DND-41 (cell line): ENCODE measurements at regions not wholly inside any gene's neighbourhood (a gene's known extent, or its start where the extent isn't known, plus 50 kb on each side); places are given as distances from the start of the nearest gene placed in this dataset.
A peak's percentile ranks its signal among the peaks of the same experiment; 100 is the strongest.

Experiments used
- ATAC-seq: fragments of 200-7000 bp; cut with Tn5 transposase; 3 replicates; pipeline ENCODE4 v1.9.1; 2021; ENCODE audit warnings: low read depth; ENCODE audit not compliant: insufficient read depth
- DNase-seq: peaks from one replicate; pipeline ENCODE4 v3.0.0-alpha.2; 2020
- H2AFZ ChIP-seq: 2 replicates; pipeline ENCODE4 v1.6.0; 2012; ENCODE audit warnings: low read depth, low read length
- H3K27ac ChIP-seq: 2 replicates; pipeline ENCODE4 v1.5.1; 2012; ENCODE audit warnings: low read length, inconsistent platforms
- H3K27me3 ChIP-seq: fragments of 200-600 bp; sonication (generic); 2 replicates; pipeline ENCODE4 v1.6.0; 2012; ENCODE audit warnings: low read length, mild to moderate bottlenecking, inconsistent platforms; ENCODE audit not compliant: insufficient read depth, poor library complexity
- H3K36me3 ChIP-seq: 2 replicates; pipeline ENCODE4 v1.5.1; 2012; ENCODE audit warnings: low read length, inconsistent platforms; ENCODE audit not compliant: insufficient read depth
- H3K4me1 ChIP-seq: 2 replicates; pipeline ENCODE4 v1.5.1; 2012; ENCODE audit warnings: mild to moderate bottlenecking, low read length; ENCODE audit not compliant: insufficient read depth
- H3K4me2 ChIP-seq: 2 replicates; pipeline ENCODE4 v1.6.0; 2012; ENCODE audit warnings: mild to moderate bottlenecking, moderate library complexity, low read length, inconsistent platforms; ENCODE audit not compliant: insufficient read depth
- H3K4me3 ChIP-seq, 2 experiments: fragments of 200-600 bp in 1 of 2; shearing (Covaris generic) in 1 of 2; 2 replicates each; pipeline ENCODE4 v1.5.1; 2012 to 2016; ENCODE audit warnings: inconsistent platforms in 2 of 2, low read length in 2 of 2, mild to moderate bottlenecking in 2 of 2, low read depth in 1 of 2, moderate library complexity in 1 of 2
- H3K79me2 ChIP-seq: 2 replicates; pipeline ENCODE4 v1.6.0; 2012; ENCODE audit warnings: low read length, inconsistent platforms; ENCODE audit not compliant: insufficient read depth
- H3K9ac ChIP-seq: 2 replicates; pipeline ENCODE4 v1.6.0; 2012; ENCODE audit warnings: low read depth, mild to moderate bottlenecking, inconsistent platforms, low read length, moderate library complexity
- H3K9me3 ChIP-seq: 2 replicates; pipeline ENCODE4 v1.5.1; 2012; ENCODE audit warnings: low read length, moderate library complexity, mild to moderate bottlenecking, inconsistent platforms; ENCODE audit not compliant: insufficient read depth, severe bottlenecking
- H4K20me1 ChIP-seq: 2 replicates; pipeline ENCODE4 v1.6.0; 2012; ENCODE audit warnings: low read length; ENCODE audit not compliant: insufficient read depth
- EZH2 ChIP-seq: IDR thresholded peaks from 3 replicates; pipeline ENCODE4 v1.6.1; 2012; ENCODE audit warnings: borderline replicate concordance, low read depth, mild to moderate bottlenecking, moderate library complexity, low read length, inconsistent platforms; ENCODE audit not compliant: severe bottlenecking
- TF ChIP-seq, protein P1 (sequence below): IDR thresholded peaks from 2 replicates; pipeline ENCODE4 v1.5.1; 2012; ENCODE audit warnings: borderline replicate concordance, low read length, moderate library complexity, mild to moderate bottlenecking; ENCODE audit not compliant: poor library complexity, severe bottlenecking; ENCODE audit errors: extremely low read depth

DNA sequence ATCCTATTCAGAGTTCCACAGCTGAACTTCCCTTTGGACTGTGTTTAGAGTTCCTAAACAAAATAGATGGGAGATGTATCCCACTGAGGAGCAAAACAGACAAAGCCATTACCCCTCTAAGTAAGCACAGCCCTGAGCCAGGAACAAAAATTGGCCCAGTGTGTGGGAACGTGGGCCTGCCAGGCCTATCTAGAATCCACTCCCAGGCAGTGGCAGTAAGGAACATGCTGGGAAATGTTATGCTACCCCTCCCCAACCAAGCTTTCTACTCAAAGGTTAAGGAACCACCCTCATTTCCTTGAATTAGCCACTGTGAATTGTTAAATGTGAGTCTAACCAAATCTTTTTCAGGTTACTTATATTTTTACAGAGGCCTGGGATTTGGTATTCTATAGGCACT lies 405.1 kb upstream of the PTGER4 start:
- Histone ChIP-seq H2AFZ (peak overlapping the region; percentile 29; the same call in 1 of the 2 replicates), H3K9ac (no peak overlapping the region), H3K4me3 (no peak overlapping the region), H3K27ac (no peak overlapping the region), H3K9me3 (no peaks in the 10 kb centered on the region), H3K36me3 (no peaks in the 10 kb centered on the region), H3K79me2 (no peaks in the 10 kb centered on the region), H4K20me1 (no peaks in the 10 kb centered on the region), H3K4me1 (peaks cover 25% of the 10 kb centered on the region), H3K4me2 (no peak overlapping the region), H3K27me3 (no peaks in the 10 kb centered on the region)
- DNase-seq = no peak
- no peak for ATAC-seq
- TF ChIP-seq, protein P1, sequence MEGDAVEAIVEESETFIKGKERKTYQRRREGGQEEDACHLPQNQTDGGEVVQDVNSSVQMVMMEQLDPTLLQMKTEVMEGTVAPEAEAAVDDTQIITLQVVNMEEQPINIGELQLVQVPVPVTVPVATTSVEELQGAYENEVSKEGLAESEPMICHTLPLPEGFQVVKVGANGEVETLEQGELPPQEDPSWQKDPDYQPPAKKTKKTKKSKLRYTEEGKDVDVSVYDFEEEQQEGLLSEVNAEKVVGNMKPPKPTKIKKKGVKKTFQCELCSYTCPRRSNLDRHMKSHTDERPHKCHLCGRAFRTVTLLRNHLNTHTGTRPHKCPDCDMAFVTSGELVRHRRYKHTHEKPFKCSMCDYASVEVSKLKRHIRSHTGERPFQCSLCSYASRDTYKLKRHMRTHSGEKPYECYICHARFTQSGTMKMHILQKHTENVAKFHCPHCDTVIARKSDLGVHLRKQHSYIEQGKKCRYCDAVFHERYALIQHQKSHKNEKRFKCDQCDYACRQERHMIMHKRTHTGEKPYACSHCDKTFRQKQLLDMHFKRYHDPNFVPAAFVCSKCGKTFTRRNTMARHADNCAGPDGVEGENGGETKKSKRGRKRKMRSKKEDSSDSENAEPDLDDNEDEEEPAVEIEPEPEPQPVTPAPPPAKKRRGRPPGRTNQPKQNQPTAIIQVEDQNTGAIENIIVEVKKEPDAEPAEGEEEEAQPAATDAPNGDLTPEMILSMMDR = no peak
- no peak for TF ChIP-seq EZH2

DNA sequence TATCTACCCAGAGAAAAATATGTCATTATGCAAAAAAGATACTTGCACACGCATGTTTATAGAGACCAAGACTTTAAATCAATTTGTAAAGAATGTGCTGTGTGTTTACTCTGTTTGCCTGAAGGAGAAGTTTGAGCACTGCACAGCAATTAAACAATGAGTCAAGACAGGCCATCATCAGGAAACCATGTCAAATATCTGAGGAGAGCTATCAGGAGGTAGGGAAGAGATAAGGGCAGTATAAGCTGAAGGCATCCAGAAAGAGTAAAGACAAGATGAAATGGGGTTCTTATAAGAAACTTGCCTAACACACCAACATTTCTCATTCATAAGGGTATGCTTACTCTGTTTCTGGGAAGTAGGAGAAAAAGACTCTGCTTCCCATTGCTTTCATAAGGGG lies 405.8 kb upstream of the PTGER4 start:
- no peak overlapping the region for H3K9ac ChIP-seq
- H3K79me2 ChIP-seq = no peaks in the 10 kb centered on the region
- H3K4me3 ChIP-seq = no peak overlapping the region
- H4K20me1 ChIP-seq = no peaks in the 10 kb centered on the region
- H3K27ac ChIP-seq = no peak overlapping the region
- ATAC-seq = no peak
- H3K9me3 ChIP-seq = no peaks in the 10 kb centered on the region
- DNase-seq = no peak
- H3K27me3 ChIP-seq = no peaks in the 10 kb centered on the region
- no peak overlapping the region for H3K4me2 ChIP-seq
- H2AFZ ChIP-seq = peak overlapping the region; percentile 29; the same call in 1 of the 2 replicates
- no peaks in the 10 kb centered on the region for H3K36me3 ChIP-seq
- TF ChIP-seq, protein P1 = no peak
- no peak for TF ChIP-seq EZH2
- peaks cover 25% of the 10 kb centered on the region for H3K4me1 ChIP-seq

DNA sequence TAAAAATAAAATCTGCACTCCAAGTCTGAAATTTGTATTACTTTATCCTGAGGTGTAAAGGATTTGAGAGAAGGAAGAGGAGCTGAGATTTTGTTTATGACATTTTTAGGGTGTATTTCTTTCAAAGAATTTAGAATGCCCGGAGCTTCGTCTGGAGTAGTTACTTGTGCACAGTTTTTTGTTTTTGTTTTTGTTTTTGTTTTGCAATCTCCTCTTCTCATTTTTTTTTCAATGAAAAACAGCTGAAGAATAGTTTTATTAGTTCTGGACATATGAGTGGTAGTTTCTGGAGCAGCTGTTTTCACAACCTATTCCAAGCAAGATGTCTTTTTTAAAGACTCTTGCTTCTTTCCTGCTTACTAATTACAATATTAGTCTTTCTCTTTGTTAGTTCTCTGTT lies 408.2 kb upstream of the PTGER4 start:
- H3K27me3 ChIP-seq = no peaks in the 10 kb centered on the region
- H2AFZ ChIP-seq = no peak overlapping the region
- no peak for TF ChIP-seq EZH2
- H3K27ac ChIP-seq = no peak overlapping the region
- H3K4me2 ChIP-seq = no peak overlapping the region
- no peak overlapping the region for H3K9ac ChIP-seq
- no peaks in the 10 kb centered on the region for H4K20me1 ChIP-seq
- no peak for DNase-seq
- no peak for ATAC-seq
- peaks cover 18% of the 10 kb centered on the region; the same call in 1 of the 2 replicates for H3K4me1 ChIP-seq
- H3K4me3 ChIP-seq = no peak overlapping the region
- H3K79me2 ChIP-seq = no peaks in the 10 kb centered on the region
- no peaks in the 10 kb centered on the region for H3K36me3 ChIP-seq
- H3K9me3 ChIP-seq = no peaks in the 10 kb centered on the region

DNA sequence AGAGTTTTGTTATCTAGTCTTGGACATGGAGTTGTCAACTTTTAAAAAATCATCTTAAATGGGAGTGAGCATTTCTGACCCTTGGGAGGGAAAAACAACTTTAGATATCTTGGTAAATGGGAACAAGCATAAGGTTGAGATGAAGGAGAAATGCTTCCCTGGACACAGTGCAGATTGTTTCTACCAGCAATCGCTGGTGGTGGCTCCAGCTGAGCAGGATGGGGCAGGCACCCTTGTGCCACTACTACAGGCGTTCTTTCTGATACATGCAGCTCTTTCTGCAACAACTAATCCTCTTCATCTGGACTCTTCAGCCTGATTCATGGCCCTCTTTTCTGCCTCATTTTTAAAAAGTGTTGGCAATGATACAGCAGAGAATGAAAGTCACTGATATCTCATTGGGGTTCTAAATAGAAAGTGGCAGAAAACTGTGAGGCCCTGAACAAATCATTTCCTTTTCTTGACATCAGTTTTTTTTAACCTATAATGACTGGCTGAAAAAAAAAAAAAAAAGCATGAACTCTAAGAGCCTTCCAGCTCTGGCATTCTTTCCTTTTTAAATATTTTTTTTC lies 409.4 kb upstream of the PTGER4 start:
- DNase-seq = no peak
- Histone ChIP-seq H3K4me2 (no peak overlapping the region), H3K27ac (no peak overlapping the region), H3K79me2 (no peaks in the 10 kb centered on the region), H3K4me3 (no peak overlapping the region), H3K9ac (no peak overlapping the region), H3K9me3 (no peaks in the 10 kb centered on the region), H3K4me1 (peaks cover 7% of the 10 kb centered on the region; the same call in 1 of the 2 replicates), H2AFZ (no peak overlapping the region), H3K27me3 (no peaks in the 10 kb centered on the region), H3K36me3 (no peaks in the 10 kb centered on the region), H4K20me1 (no peaks in the 10 kb centered on the region)
- no peak for TF ChIP-seq EZH2
- TF ChIP-seq, protein P1 = no peak
- ATAC-seq = no peak
